GM12892 (cell line): ENCODE measurements at regions not wholly inside any gene's neighbourhood (a gene's known extent, or its start where the extent isn't known, plus 50 kb on each side); places are given as distances from the start of the nearest gene placed in this dataset.
"Not testable (repeated sequence)": the region's sequence is repeated elsewhere in the genome, so short reads cannot be mapped to it uniquely, and the experiment has no call there.

Experiments
- DNase-seq: peaks from one replicate; pipeline ENCODE4 v3.0.0; 2011; ENCODE audit not compliant: insufficient read length
- FAIRE-seq: peaks from 2 replicates; lab custom pipeline; 2011; peaks lifted over from hg19 to GRCh38; lab: Jason Lieb, UNC
- POLR2A ChIP-seq: IDR thresholded peaks from 2 replicates; pipeline ENCODE4 v1.6.1; 2011; ENCODE audit warnings: low read depth, low read length, control low read depth
- POLR2AphosphoS5 ChIP-seq: IDR thresholded peaks from 2 replicates; pipeline ENCODE4 v1.6.1; 2011; ENCODE audit warnings: low read depth, low read length, control low read depth
- TAF1 ChIP-seq: IDR thresholded peaks from 2 replicates; pipeline ENCODE4 v1.6.1; 2011; ENCODE audit warnings: low read depth, mild to moderate bottlenecking, control low read depth, low read length, borderline replicate concordance

DNA sequence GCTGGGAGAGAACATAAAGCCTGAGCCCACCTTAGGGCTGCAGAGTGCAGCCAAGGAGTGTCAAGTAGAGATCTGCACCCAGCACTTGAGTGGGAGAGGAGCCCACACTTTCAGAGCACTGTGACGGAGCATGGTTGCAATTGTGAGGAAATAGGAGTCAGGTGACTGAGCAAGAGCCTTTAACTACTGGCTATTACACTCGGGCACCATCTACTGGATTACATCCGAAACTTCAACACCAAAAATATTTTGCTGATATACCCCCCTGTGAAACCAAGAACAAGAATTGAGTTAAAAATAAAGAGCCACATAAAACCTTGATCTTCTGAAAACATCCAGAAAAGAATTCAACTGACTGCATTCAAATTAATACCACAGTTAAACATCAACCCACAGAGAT, 657.9 kb downstream of the NXPH1 start:
- FAIRE-seq (no peak), DNase-seq (no peak)

DNA sequence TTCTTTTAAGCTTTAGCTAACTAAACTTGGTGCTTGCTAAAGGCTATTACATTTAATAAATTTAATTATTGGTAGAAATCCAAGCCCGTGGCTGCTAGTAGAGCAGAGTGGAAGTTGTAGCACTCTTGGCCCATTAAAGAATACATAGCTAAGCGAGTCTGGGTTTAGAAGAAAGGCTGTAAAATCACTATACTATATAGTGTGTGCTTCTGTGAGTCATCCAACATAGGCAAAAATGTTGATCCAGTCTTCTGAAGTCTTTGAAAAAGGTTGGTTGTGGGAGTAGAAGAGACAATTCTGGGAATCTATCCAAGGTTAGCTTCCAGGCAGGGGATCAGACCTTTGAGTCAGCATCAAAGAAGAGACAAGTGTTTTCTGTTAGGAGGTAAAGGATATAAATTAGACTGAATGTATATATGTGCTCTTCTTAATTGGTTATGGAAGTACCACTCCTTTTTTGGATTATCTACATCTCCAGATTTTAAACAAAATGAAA, 664.2 kb downstream of the NXPH1 start:
- DNase-seq = no peak
- no peak for FAIRE-seq
- TF ChIP-seq TAF1 (no peak), POLR2A (no peak), POLR2AphosphoS5 (no peak)

More for the DNA sequence above, 657.9 kb downstream of the NXPH1 start:
- TF ChIP-seq TAF1 (no peak), POLR2A (no peak), POLR2AphosphoS5 (no peak)

DNA sequence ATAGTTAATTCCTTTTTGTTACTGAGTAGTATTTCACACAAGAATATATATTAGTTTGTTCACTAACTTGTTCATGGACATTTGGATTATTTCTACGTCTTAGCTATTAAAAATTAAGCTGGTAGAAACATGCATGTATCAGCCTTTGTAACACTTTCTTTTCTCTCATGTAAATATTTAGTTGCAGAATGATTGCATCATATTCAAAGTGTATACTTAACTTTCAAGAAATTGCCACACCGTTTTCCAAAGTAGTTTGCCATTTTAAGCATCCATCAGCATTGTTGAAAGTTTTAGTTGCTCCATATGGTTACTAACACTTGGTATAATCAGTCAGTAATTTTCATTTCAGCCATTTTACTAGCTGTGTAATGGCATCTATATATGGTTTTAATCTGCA, 666.9 kb downstream of the NXPH1 start:
- FAIRE-seq (no peak), DNase-seq (no peak)
- TF ChIP-seq TAF1 = no peak
- no peak for TF ChIP-seq POLR2AphosphoS5
- no peak for TF ChIP-seq POLR2A

DNA sequence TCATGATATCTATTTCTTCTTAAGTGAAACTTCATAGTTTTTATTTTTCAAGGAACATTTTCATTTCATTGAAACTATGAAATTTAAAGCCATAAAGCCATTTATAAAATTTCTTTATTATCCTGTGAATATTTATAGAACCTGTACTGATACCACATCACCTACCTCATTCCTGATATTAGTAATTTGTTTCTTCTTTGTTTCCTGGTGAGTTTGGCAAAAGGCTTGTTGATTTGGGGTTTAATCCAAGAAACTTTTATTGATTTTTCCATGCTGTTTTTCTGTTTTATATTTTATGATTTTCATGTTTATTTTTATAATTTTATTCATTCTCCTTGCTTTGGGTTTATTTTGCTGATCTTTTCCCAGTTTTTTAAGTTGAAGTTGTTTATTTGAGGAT, 669.4 kb downstream of the NXPH1 start:
- TF ChIP-seq POLR2A = no peak
- TF ChIP-seq POLR2AphosphoS5 = no peak
- TF ChIP-seq TAF1 = no peak
- DNase-seq (no peak), FAIRE-seq (no peak)

DNA sequence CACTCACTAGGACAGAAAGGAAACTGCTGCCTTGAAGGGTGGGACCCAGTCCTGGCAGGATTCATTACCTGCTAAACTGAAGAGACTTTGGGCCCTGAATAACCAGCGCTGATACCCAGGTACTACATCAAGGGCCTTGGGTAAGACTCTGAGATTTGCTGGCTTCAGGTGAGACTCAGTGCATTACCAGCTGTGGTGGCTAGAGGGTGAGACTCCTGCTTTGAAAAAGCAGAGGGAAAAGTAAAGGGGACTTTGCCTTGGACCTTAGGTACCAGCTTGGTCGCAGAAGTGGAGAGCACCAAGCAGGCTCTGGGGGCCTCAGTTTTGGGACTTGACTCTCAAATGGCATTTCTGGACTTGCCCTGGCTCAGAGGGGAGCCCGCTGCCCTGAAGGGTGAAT, 673.3 kb downstream of the NXPH1 start:
- TF ChIP-seq POLR2AphosphoS5 (no peak), TAF1 (no peak), POLR2A (no peak)
- FAIRE-seq = no peak
- no peak for DNase-seq

DNA sequence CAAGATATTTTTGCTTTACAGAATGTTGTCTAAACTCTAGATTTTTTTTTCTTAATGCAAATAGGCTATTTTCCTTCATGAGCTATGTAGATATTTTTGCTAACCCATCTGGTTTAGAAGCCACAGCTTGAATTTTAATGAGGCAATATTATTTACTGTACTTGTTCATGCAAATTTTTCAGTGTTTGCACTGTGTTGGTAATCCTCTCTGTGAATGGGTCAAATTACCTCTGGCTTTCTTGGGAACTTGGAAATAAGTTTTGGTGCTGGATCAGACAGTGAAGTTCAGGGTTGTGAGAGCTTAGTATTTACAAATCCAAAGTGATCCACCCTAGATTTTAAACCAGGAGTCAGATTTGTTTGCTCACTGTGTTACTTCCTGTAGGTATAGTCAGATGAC, 686.9 kb downstream of the NXPH1 start:
- FAIRE-seq = no peak
- TF ChIP-seq POLR2AphosphoS5 (no peak), TAF1 (no peak), POLR2A (no peak)

DNA sequence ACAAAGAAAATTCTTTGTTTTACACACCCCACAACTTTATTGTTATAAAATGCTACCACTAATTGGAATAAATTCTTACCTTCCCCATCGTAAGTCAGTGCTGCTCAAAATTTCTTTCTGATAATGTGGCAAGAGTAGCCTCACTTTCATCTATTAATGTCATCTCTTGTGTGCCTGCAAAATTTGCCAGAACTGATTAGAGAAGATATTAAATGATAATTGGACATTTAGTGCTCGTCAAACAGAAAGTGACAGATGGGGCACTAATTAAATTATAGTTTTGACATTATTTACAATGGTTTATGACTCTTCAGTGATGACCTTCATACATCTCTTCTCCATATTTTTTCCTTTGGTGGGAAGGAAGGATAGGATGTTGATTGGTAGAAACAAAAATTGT, 690.9 kb downstream of the NXPH1 start:
- DNase-seq (no peak), FAIRE-seq (no peak)
- TF ChIP-seq POLR2A = no peak

More for the DNA sequence above, 686.9 kb downstream of the NXPH1 start:
- no peak for DNase-seq

DNA sequence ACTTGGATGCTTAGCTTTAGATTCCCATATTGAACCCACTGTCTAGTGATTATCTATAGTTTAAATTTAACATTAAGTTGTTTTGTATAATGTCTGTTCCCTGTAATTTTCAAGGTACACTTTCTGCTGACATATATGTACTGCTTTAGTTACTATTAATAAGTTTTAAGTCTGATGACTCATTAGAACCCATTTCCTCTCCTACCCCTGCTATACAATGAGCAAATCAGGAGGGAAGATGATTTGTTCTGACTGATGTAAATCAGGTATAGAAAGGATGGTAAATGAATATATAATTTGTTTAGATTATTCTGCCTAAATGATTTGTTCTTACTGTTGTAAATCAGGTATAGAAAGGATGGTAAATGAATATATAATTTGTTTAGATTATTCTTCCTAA, 691.8 kb downstream of the NXPH1 start:
- no peak for FAIRE-seq
- no peak for DNase-seq
- no peak for TF ChIP-seq POLR2A
- no peak for TF ChIP-seq POLR2AphosphoS5
- no peak for TF ChIP-seq TAF1

DNA sequence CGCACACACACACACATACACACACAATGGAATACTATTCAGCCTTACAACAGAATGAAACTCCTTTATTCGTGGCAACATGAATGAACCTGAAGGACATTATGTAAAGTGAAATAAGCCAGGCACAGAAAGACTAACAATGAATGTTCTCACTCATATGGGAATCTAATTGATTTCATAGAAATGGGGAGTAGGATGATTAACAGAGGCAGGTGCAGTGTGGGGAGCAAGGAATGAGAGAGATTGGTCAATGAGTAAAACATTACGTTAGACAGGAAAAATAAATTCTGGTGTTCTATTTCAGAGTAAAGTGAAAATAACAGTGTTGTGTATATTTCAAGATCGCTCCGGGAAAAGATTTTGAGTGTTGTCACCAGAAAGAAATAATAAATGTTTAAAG, 694.5 kb downstream of the NXPH1 start:
- no peak for FAIRE-seq
- DNase-seq = no peak
- TF ChIP-seq TAF1 (no peak), POLR2A (no peak), POLR2AphosphoS5 (no peak)

DNA sequence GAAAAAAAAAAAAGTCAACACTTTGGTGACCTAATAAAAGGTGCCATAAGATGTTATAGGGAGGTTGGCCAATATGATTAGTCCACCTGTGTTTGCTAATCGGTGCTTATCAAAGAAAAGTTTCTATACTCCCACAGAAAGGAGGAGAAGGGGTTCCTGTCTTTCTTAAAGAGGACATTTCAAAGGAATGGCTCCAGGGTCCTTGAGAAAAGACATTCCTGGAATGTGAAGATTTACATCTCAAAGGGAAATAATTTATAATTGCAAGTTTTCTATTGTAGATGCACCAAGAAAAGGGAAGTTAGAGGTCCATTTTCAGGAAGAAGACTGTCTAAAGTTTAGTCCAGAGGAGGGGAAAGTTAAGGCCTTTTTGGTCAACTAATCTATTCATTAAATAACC, 715.3 kb downstream of the NXPH1 start:
- DNase-seq (no peak), FAIRE-seq (no peak)
- TF ChIP-seq TAF1 (no peak), POLR2AphosphoS5 (no peak), POLR2A (no peak)

DNA sequence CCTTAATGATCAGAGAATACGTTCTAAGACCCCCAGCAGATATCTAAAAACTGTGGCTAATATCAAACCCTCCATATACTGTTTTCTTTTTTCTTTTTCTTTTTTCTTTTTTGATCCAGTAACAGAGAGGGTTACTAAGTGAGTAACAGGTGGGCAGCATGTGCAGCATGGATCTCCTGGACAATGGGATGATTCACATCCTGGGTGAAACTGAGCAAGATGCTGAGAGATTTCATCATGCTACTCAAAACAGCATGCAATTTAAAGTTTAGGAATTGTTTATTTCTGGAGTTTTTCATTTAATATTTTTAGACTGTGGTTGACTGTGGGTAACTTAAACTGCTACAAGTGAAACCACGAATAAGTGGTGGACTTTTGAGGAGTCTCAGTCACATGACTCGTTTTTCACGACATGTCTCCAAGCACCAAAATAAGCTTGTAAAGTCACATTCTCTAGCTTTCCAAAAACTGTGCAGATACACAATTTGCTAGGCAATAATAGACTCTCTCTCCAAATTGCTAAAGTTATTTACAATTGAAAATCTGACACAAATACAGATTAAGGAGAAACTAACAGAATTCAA, 716.2 kb downstream of the NXPH1 start:
- DNase-seq = no peak
- TF ChIP-seq POLR2A = no peak
- no peak for TF ChIP-seq TAF1
- FAIRE-seq = no peak

DNA sequence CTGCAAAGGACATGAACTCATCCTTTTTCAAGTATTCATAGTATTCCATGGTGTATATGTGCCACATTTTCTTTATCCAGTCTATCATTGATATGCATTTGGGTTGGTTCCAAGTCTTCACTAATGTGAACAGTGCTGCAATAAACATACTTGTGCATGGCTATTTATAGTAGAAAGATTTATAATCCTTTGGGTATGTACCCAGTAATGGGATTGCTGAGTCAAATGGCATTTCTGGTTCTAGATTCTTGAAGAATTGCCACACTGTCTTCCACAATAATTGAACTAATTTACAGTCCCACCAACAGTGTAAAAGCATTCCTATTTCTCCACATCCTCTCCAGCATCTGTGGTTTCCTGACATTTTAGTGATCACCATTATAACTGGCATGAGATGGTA, 730.3 kb downstream of the NXPH1 start:
- FAIRE-seq, DNase-seq: not testable (repeated sequence)

DNA sequence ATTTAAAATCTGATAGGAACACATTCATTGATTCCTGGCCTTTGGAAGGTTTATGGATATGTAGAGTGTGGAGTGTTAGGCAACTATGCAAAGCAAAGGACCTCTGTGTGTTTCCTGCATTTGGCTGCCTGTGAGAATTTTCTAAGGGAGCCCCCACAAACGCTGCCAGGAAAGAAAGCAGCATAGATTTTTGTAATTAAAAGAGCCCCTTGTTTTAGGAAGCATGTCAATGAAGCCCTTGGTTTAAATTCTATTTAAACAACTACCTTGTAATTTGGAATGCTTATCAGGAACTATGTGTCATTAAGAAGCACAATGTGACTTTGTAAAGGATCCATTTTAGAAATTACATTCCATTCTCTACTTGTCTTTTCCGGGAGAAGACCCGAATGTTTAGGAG, 742.5 kb downstream of the NXPH1 start:
- DNase-seq = no peak
- TF ChIP-seq POLR2AphosphoS5 (no peak), TAF1 (no peak)
- FAIRE-seq = no peak
